NB4 (cell line): ENCODE measurements at regions not wholly inside any gene's neighbourhood (a gene's known extent, or its start where the extent isn't known, plus 50 kb on each side); places are given as distances from the start of the nearest gene placed in this dataset.

Experiments
- POLR2A ChIP-seq: IDR thresholded peaks from 2 replicates; pipeline ENCODE4 v1.6.1; 2011; ENCODE audit warnings: mild to moderate bottlenecking; ENCODE audit not compliant: insufficient read length; ENCODE audit errors: extremely low read depth
- TF ChIP-seq, protein P1 (sequence below): IDR thresholded peaks from one replicate; pipeline ENCODE4 v1.5.1; 2012; ENCODE audit warnings: low read depth, low read length

DNA sequence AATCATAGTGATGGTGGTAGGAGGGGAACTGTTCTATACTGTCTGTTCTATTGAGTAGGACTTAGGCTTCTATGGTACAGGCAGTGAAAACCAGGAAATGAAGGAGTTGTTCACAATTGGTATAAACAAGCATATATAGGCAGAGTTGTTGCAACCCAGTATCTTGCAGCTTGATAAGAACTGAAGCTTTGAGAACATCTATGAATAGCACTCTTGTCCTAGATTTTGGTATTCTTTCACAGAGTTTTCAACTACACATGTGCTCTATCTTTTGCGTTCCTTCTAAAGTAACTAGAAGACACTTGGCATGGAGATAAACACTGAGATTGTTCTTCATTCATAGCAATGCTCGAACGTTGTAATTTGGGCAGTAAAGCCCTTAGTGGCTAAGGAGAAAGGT, 91.8 kb downstream of the KCNJ2 start:
- TF ChIP-seq, protein P1, sequence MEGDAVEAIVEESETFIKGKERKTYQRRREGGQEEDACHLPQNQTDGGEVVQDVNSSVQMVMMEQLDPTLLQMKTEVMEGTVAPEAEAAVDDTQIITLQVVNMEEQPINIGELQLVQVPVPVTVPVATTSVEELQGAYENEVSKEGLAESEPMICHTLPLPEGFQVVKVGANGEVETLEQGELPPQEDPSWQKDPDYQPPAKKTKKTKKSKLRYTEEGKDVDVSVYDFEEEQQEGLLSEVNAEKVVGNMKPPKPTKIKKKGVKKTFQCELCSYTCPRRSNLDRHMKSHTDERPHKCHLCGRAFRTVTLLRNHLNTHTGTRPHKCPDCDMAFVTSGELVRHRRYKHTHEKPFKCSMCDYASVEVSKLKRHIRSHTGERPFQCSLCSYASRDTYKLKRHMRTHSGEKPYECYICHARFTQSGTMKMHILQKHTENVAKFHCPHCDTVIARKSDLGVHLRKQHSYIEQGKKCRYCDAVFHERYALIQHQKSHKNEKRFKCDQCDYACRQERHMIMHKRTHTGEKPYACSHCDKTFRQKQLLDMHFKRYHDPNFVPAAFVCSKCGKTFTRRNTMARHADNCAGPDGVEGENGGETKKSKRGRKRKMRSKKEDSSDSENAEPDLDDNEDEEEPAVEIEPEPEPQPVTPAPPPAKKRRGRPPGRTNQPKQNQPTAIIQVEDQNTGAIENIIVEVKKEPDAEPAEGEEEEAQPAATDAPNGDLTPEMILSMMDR, result no peak
- TF ChIP-seq POLR2A, result no peak
